Transverse colon (tissue), 4 donors: ENCODE measurements at regions not wholly inside any gene's neighbourhood (a gene's known extent, or its start where the extent isn't known, plus 50 kb on each side); places are given as distances from the start of the nearest gene placed in this dataset.
"Not testable (repeated sequence)": the region's sequence is repeated elsewhere in the genome, so short reads cannot be mapped to it uniquely, and the experiment has no call there.

Experiments
- DNase-seq: peaks from one replicate; pipeline ENCODE4 v3.0.0-alpha.2; 2019
- H3K27ac ChIP-seq, 4 donors: fragments of 200-600 bp; sonication (generic); 2 replicates each; pipeline ENCODE4 v1.5.1; 2016 to 2018; ENCODE audit warnings: inconsistent platforms in 4 of 4
- H3K27me3 ChIP-seq: fragments of 200-600 bp; sonication (generic); 2 replicates; pipeline ENCODE4 v1.5.1; 2017; ENCODE audit warnings: inconsistent platforms
- H3K36me3 ChIP-seq, 4 donors: fragments of 200-600 bp; sonication (generic); 2 replicates each; pipeline ENCODE4 v1.5.1; 2017 to 2019; ENCODE audit warnings: inconsistent platforms in 4 of 4
- H3K4me1 ChIP-seq, 4 donors: fragments of 200-600 bp; sonication (generic); 2 replicates each; pipeline ENCODE4 v1.5.1; 2017 to 2020; ENCODE audit warnings: inconsistent platforms in 4 of 4
- H3K4me3 ChIP-seq, 4 donors: fragments of 200-600 bp; sonication (generic); 1 replicate in 1 of 4; 2 replicates in 3 of 4; pipeline versions ENCODE4 v1.5.1 to v1.6.1; 2017 to 2019; ENCODE audit warnings: inconsistent platforms in 4 of 4
- H3K9me3 ChIP-seq, 2 donors: fragments of 200-600 bp; sonication (generic); 2 replicates each; pipeline ENCODE4 v1.5.1; 2017 to 2019; ENCODE audit warnings: inconsistent platforms in 2 of 2
- CTCF ChIP-seq, 5 experiments: fragments of 200-600 bp in 3 of 5; fragments of 450-650 bp in 2 of 5; sonication (generic) in 3 of 5; IDR thresholded peaks; 1 replicate in 2 of 5; 2 replicates in 3 of 5; pipeline ENCODE4 v1.5.1; 2016 to 2017; ENCODE audit warnings: antibody characterized with exemption in 5 of 5, inconsistent platforms in 3 of 5, mild to moderate bottlenecking in 2 of 5, moderate library complexity in 1 of 5
- EP300 ChIP-seq: sonication (generic); formaldehyde crosslinking; IDR thresholded peaks from one replicate; pipeline ENCODE4 v1.6.1; 2017; ENCODE audit warnings: antibody characterized with exemption, low read depth
- POLR2A ChIP-seq: fragments of 450-650 bp; IDR thresholded peaks from one replicate; pipeline ENCODE4 v1.6.1; 2016; ENCODE audit warnings: antibody characterized with exemption, mild to moderate bottlenecking, moderate library complexity
- POLR2AphosphoS5 ChIP-seq, 3 donors: sonication (generic); formaldehyde crosslinking; IDR thresholded peaks; one replicate each; pipeline ENCODE4 v1.6.1; 2016; ENCODE audit warnings: antibody characterized with exemption in 3 of 3
- WGBS, 2 donors: methylation state at CpG; one replicate each; pipeline ENCODE4 v1.1.5; 2018; ENCODE audit warnings: low coverage in 1 of 2; 5-methylcytosine and 5-hydroxymethylcytosine counted together
- in situ Hi-C, 4 donors: fragments of 200-750 bp; cut with MboI; loops; one replicate each; pipeline versions ENCODE4 v1.15.0 to v1.15.1; 2017; ENCODE audit warnings: low sequenced_read_pairs in 3 of 4, low pct_ligation_motif_present in 1 of 4, low pct_unique_long_range_greater_than_20kb in 1 of 4
- intact Hi-C: fragments of 100-400 bp; cut with DNase I; formaldehyde crosslinking; loops from one replicate; pipeline ENCODE4 v1.15.1; 2023; ENCODE audit warnings: low total_unique reads

GRCh38 chr6:86407128-86407527 is 530.2 kb upstream of the HTR1E start:
- in situ Hi-C loops = no loop called here
- intact Hi-C loops = no loop called here
- Histone ChIP-seq H3K4me1 (no peaks in the 10 kb centered on the region), H3K4me3 (no peak overlapping the region), H3K27me3 (no peaks in the 10 kb centered on the region), H3K27ac (no peak overlapping the region), H3K9me3 (no peaks in the 10 kb centered on the region), H3K36me3 (no peaks in the 10 kb centered on the region)
- 40 to 64% methylated on average over 1 to 2 of the region's 2 CpGs for WGBS, 2 donors
- TF ChIP-seq POLR2AphosphoS5 (IDR thresholded peaks at IDR 0.05) (no peak), CTCF (IDR thresholded peaks at IDR 0.05) (no peak), POLR2A (no peak), EP300 (no peak)
- no peak for DNase-seq

- H3K9me3 ChIP-seq, DNase-seq, intact Hi-C loops, H3K27me3 ChIP-seq, in situ Hi-C loops, H3K36me3 ChIP-seq, H3K4me3 ChIP-seq, H3K4me1 ChIP-seq, H3K27ac ChIP-seq: not testable (repeated sequence)
- 64% methylated on average over 3 of the region's 3 CpGs; no CpG with 5 or more reads in 1 of the 2 donors for WGBS, 2 donors
Measured at GRCh38 chr6:86392850-86393249, 544.5 kb upstream of the HTR1E start.

- DNase-seq = no peak
- in situ Hi-C loops (no loop called here), intact Hi-C loops (no loop called here)
- 76 to 93% methylated on average over 3 of the region's 3 CpGs for WGBS, 2 donors
- H3K36me3 ChIP-seq = no peaks in the 10 kb centered on the region
- H3K27me3 ChIP-seq = no peaks in the 10 kb centered on the region
- H3K9me3 ChIP-seq = peaks cover 0 to 12% of the 10 kb centered on the region in 2 donors
- no peak overlapping the region for H3K27ac ChIP-seq
- H3K4me3 ChIP-seq = no peak overlapping the region
- H3K4me1 ChIP-seq = no peaks in the 10 kb centered on the region
- TF ChIP-seq POLR2AphosphoS5 (IDR thresholded peaks at IDR 0.05) (no peak), POLR2A (no peak)
Measured at GRCh38 chr6:86380571-86381125, 556.7 kb upstream of the HTR1E start.

- WGBS, 2 donors = 45 to 72% methylated on average over 2 to 4 of the region's 4 CpGs
- Histone ChIP-seq H3K36me3 (no peaks in the 10 kb centered on the region), H3K9me3 (no peaks in the 10 kb centered on the region), H3K27ac (no peak overlapping the region), H3K4me3 (no peak overlapping the region), H3K4me1 (no peaks in the 10 kb centered on the region), H3K27me3 (no peaks in the 10 kb centered on the region)
- no peak for DNase-seq
- no peak for TF ChIP-seq EP300
- TF ChIP-seq POLR2AphosphoS5 (IDR thresholded peaks at IDR 0.05) = no peak
- TF ChIP-seq CTCF (IDR thresholded peaks at IDR 0.05) = no peak
- no peak for TF ChIP-seq POLR2A
- in situ Hi-C loops = no loop called here
- intact Hi-C loops = no loop called here
Measured at GRCh38 chr6:86357877-86358276, 579.5 kb upstream of the HTR1E start.

GRCh38 chr6:86355271-86355670 is 582.1 kb upstream of the HTR1E start:
- H3K9me3 ChIP-seq = no peaks in the 10 kb centered on the region
- no peaks in the 10 kb centered on the region for H3K4me1 ChIP-seq
- no peaks in the 10 kb centered on the region for H3K27me3 ChIP-seq
- DNase-seq = no peak
- in situ Hi-C loops = no loop called here
- TF ChIP-seq POLR2A (no peak), POLR2AphosphoS5 (IDR thresholded peaks at IDR 0.05) (no peak), EP300 (no peak), CTCF (IDR thresholded peaks at IDR 0.05) (no peak)
- intact Hi-C loops = no loop called here
- no peak overlapping the region for H3K27ac ChIP-seq
- H3K4me3 ChIP-seq = no peak overlapping the region
- H3K36me3 ChIP-seq = no peaks in the 10 kb centered on the region
